ENCODE measurements at regions not wholly inside any gene's neighbourhood (a gene's known extent, or its start where the extent isn't known, plus 50 kb on each side); places are given as distances from the start of the nearest gene placed in this dataset.

DNA sequence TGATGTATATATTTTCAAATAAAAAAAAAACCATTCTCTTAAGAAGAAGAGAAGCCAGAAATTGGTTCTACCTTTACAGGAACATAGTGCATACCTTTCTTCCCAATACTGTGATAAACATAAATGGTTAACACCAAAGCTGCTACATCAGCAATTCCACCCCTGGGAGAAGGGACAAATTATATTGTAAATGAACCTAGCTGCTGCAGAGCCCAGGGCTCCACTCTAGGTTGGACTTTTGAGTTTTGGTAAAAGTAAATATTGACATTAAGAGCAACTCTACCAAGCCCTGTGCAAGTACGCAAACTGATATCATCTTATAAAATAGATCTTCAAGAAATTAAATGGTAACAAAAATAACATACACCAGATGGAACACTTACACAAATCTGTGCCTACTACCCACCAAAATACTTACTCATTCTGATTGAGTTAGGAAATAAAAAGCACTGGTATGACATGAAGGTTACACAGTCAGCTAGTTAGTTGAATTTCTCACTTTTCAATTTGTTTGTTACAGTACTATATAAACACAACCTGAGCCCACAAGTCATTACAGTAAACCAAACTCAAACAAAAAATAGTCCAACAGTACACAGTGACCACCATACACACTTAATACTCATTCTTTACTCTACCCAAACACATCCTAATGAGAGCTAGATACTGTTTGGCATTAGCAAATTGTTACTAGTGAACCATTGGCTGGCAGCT is 223.3 kb upstream of the HEY2 start:
- H3K4me3 ChIP-seq (ENCODE audit: low read length): no peak overlapping the region
- DNase-seq (ENCODE audit: low read depth, low spot score): no peak

DNA sequence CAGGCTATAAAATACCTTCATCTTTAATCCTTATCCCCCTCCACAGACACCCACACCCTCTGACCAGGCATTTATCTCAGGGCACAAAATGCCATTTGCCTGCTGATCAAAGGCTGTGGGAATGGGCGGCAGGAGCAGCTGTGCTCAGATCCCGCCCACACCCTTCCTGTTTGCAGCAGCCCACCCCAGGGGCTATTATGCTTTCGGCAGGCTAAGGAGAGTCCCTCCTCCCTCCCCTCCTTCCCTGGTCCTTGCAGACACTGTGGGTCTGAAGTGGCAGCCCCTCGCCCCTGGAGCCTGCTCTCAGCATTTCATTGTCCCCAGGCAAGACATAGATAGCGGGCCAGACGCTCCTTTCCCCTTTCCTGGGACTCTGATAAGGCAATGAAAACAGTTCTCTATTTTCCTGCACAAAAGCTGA is 220.8 kb upstream of the HEY2 start:
- no peak for DNase-seq (ENCODE audit: low read depth, low spot score)
- no peak overlapping the region for H3K4me3 ChIP-seq (ENCODE audit: low read length)

DNA sequence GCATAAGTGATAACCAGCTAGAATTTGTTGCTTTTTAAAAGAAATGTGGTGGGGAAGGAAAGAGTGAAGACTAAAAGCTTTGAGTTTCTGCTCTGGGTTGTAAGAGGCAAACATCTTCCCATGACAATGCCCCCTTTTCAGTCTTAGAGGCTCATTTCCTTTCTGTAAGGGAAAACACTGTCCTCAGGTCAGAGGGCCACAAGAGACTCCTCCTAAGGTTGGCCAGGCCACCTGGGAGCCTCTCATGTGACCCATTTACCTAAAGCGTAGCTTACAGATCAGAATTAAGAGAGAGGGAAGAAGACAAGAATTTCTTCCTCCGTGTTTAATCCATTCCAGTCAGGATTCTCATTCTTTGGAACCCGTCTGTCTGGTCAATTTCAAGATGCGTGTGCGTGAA is 220.4 kb upstream of the HEY2 start:
- no peak for DNase-seq (ENCODE audit: low read depth, low spot score)
- no peak overlapping the region for H3K4me3 ChIP-seq (ENCODE audit: low read length)

DNA sequence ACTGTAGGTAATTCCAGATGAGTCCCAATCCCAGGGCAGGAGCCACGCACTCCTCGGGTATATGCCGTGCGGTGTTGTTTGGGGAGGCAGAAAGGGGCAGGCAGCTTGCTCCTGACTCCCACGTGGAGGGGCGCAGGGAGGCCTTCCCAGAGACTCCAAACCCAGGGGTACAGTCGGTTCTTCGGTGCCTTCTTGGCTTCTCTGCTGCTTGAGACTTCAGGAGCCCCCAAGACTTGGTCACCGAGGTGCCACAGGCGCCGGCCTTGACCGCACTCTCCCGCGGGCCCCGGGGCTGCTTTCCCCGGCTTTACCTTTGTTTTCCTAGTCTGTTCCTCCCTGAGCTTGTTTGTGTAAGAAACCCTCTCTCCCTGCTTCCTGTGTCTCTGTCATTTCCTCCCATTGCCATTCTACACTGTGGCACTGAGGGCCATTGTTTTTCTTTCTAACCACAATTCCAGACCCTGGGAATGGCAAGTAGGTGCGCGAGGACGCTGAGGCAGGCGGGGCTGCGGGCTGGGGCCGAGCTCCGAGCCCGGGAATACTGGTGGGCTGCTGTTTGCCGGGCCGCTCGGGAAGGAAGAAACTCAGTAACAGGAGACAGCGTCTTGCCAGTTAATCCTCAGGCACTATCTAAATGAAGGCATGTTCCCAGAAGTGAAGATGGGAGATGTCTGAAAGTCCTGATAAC is 215.6 kb upstream of the HEY2 start:
- no peak overlapping the region for H3K4me3 ChIP-seq (ENCODE audit: low read length)
- no peak for DNase-seq (ENCODE audit: low read depth, low spot score)

DNA sequence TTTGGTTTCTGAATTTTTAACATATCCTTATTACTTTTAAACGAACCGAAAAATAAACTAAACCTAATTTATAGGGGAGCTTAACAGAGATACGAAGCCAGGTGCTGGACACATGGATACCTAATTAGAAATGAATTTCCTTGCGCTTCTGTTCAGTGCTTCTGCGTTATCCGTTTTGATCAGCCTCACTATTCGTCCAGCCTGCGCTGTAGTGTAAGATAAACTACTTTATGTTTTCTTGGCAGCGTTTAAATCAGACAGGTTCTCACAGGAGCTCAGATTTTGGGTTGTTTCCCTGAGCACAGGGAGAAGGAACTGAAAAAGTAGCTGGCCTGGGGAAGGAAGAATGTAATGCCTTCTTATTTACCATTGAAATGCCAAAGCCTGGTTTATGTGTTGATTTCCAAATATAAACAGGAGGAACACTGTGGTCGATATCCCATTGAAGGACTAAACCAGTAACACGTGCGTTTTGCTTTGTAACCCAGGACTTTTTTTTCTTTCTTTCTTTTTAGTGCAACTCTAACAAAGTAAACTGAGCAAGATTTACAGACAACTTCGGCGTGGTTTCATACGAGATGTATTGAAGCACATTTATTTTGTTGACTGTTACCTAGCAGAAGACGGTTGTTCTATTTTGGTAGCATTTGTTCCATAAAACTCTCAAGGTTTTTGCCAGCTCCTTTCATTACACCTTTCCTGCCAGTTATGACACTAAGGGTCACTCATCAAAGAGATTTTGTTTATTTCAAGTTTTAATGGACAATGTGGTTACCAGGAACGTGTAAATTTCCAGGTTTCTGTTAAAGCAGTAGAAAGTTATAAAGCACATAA is 214.8 kb upstream of the HEY2 start:
- no peak for DNase-seq (ENCODE audit: low read depth, low spot score)
- H3K4me3 ChIP-seq (ENCODE audit: low read length): no peak overlapping the region

DNA sequence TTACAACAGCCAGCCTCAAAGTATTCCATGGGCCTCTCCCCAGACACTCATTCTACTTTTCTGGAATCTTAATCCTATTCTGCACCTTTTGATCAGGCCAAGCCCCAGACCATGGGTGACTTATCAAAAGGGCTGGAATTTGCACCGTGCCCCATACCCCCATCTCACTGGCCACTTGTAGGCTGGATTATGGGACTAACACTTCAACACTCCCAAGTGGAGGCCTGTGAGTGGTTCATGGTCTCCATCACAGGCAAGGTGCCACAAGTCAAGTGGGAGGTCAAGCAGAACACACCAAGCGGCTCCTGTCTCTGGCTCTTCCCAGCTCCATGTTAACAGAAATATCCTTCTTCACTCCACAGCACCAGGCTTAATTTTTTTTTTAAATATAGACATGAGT is 212.3 kb upstream of the HEY2 start:
- no peak overlapping the region for H3K4me3 ChIP-seq (ENCODE audit: low read length)
- DNase-seq (ENCODE audit: low read depth, low spot score): no peak

DNA sequence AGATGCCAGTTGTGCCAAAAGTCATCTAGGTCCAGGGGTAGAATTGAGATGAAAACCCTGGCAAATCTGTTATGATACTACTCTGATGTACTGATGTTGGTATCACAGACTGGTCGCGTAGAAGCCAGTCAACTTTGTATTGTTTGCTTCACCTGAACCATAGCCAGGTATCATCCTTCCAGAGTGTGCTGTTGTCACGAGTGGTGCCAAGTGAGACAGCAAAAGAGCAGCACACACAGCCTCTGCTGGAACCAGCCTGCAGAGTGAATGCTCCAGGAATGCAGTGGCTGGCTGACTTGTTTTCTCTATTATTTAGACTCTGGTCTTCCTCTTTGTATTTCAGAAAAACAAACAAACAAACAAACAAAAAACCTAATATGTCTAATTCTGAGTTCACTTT is 209.5 kb upstream of the HEY2 start:
- no peak for DNase-seq (ENCODE audit: low read depth, low spot score)
- no peak overlapping the region for H3K4me3 ChIP-seq (ENCODE audit: low read length)

DNA sequence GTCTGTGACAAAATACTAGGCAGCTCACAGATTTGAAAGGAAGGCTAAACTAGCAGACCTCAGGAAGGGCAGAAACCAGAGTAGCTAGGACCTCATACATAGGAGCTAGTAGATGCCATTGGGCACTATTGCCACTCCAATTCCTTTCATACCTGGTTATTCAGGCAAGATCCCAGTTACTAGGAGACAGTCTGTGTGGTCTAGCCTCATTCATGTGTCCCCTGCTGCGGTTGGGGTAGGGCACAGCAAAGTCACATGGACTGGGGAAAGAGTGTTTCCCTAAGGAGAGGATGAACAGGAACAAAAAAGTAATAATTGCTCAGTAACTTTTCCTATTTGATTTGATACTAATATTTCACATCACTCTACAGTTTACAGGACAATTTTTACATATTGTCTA is 204.6 kb upstream of the HEY2 start:
- DNase-seq (ENCODE audit: low read depth, low spot score): no peak
- H3K4me3 ChIP-seq (ENCODE audit: low read length): no peak overlapping the region

DNA sequence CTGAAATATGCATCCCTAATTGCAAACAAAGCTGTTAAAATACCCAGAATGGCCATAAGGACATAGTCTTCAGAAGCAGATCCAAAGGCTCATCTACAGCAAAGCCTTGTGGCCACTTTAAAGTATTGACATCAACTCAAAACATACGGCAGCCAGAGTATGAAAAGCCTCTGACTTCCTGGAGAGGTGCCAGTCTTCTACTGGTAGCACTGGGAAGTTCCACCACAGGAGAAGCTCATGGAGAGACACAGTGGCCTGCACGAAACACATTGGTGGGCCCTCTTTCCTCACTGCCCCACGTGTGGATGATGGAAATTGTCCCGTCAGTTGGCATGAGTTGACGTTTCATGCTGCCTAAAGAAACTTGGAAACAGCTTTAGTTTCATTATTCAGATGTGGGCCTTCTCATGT is 202.6 kb upstream of the HEY2 start:
- no peak overlapping the region for H3K4me3 ChIP-seq (ENCODE audit: low read length)
- peak; percentile 1 for DNase-seq (ENCODE audit: low read depth, low spot score)

DNA sequence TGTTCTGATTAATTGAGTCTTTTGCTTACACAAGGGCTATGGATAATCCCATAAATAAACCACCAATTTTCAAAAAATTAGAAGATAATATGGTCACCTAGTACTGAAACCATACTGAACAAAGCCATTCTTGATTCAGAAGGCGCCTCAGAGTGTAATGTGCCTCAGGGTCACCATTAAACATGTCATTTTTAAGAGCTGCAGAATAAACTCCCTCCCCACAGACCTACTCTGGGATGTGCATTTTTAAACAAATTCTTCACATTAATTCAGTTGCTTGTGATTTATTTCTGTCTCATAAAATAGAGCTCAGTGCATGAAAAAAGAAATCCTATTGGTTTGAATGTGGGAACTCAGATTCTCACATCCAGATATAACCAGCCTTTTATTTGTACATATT is 202.1 kb upstream of the HEY2 start:
- no peak overlapping the region for H3K4me3 ChIP-seq (ENCODE audit: low read length)
- DNase-seq (ENCODE audit: low read depth, low spot score): no peak

DNA sequence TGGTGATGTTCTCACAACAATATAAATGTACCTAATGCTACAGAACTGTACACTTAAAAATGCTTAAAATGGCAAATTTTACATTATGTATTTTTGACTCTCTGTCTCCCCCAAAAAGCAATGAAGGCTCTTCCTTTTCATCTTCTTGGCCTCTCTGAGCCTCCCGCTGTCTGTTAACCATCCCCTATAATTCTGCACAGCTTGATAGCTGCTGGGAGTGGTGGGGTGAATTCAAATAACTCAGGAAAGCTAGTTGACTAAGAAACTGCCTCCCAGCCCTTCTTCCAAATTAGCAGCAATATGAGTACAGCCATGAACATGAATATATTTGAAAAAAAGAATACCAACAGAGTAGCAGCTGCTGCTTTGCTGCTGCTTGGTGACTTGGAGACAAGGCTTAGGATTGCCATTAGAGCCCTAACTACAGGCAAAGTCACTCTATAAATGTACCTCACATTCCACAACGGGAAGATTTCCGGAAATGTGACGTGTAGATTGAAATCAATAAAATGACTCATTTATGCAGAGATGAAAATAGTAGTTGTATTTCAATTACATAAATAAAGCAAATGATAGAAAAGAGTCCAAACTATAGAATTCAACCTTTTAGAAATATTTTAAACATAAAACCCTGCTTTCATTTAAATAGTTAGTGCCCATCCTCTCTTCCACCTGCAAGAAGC is 200.1 kb upstream of the HEY2 start:
- no peak for DNase-seq (ENCODE audit: low read depth, low spot score)
- H3K4me3 ChIP-seq (ENCODE audit: low read length): no peak overlapping the region

DNA sequence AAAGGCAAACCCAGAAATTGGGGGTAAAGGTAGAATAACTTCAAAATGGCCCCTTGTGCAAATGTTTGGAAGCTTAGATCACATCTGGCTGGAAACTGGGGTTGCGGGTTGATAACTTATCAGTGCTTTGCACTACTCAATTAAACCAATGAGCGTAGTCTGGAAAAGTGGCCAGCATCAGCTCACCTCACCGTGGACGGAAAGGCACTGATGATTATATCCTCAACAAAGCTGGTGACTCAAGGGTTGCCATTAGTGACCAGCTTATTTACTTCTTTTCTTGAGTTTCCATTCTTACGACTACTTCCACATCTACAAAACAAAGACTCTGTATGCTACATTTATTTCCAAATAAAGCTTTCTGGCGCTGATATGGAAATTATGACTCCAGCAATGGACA is 198.5 kb upstream of the HEY2 start:
- H3K4me3 ChIP-seq (ENCODE audit: low read length): no peak overlapping the region
- DNase-seq (ENCODE audit: low read depth, low spot score): no peak

DNA sequence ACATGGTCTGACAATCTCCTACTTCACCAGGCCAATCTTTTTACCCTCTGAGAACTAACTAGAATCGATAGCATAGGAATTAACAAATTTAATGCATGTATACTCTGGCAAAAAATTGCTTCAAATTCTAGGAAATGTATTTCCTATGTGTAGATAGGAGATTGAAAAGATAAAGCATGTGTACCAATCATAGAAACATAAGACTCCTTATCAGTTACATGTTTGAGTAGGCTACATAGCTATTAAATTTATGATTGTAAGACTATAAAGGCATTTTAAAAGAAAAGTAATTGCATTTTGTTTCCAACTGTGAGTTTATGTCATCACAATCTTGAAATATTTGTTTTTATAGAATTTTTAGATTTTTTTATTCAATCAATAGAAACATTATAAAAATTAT is 196.6 kb upstream of the HEY2 start:
- DNase-seq (ENCODE audit: low read depth, low spot score): no peak
- no peak overlapping the region for H3K4me3 ChIP-seq (ENCODE audit: low read length)

DNA sequence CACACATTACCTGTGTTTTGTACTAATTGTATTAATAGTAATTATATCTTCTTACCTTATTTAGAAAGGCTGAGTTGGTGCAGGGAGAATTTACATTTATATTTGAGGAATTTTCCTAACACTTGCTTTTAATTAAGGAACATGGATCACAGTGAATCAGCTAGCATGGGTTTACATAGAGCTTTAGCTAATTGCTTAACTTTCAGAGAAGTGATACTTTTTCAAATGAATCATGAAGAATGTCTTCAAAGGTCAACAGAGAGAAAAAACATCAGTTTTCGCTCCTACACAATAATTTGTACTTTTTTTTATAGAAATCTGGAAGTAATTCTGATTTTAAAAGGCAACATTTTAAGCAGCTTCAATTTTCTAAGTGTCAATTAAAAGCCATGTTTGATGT is 195.0 kb upstream of the HEY2 start:
- H3K4me3 ChIP-seq (ENCODE audit: low read length): no peak overlapping the region
- DNase-seq (ENCODE audit: low read depth, low spot score): no peak

DNA sequence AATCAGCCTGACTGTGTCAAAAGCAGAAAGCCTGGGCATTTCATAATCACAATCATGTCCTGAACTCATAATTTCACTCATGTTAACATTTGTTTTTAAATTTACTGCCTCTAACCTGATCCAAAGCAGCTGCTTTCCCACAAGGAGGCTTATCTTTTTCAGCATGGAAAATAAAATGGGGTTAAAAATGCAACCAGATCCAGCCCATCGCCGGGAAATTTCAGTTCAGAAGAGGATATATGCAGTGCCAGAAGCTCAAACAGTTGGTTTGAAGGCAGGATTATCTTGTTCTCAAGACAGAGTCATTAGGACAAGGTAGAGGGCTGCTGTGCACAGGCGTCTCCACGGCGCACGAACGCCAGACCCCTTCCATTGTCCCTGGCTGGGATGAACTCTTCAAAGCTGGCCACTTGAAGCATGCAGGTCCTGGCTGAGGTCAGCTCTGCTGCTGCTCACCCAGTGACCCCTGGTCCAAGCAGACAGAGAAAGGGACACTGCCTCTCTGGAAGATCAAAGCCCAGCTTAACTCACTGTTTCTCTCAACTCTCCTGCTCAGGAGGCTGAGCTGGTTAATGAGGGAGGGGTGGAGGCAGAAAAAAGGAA is 191.1 kb upstream of the HEY2 start:
- H3K4me3 ChIP-seq (ENCODE audit: low read length): no peak overlapping the region
- no peak for DNase-seq (ENCODE audit: low read depth, low spot score)

DNA sequence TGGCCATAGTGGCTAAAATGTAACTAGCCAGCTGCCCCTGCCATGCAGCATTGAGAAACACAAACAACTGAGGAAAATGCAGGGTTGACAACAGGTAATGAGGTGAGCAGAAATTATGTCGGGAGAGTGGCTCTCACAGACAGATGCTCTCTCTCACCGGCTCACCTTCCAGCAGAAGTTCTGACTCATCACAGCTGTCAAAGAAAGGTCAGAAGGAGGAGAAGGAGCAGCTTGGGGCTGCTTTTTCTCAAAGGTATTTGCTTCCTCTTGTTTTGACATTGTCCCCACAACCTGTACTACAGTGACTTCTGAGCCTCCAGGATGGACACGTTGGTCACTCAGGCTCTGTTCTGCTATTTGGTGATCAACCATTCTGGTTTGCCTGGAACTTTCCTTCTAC is 190.5 kb upstream of the HEY2 start:
- H3K4me3 ChIP-seq (ENCODE audit: low read length): no peak overlapping the region

DNA sequence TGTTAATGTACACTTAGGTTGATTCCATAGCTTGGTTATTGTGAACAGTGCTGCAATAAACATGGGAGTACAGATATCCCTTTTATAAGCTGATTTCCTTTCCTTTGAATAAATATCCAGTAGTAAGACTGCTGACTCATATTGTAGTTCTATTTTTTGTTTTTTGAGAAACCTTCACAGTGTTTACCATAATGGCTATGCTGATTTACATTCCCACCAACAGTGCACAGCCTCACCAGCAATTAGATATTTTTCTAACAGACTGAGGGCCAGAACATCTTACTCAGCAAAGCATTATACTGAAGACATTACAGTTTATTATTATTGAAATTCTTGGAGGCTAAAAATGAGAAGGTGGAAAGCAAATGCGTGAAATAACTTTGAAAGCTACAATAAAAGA is 187.3 kb upstream of the HEY2 start:
- no peak for DNase-seq (ENCODE audit: low read depth, low spot score)
- no peak overlapping the region for H3K4me3 ChIP-seq (ENCODE audit: low read length)

More for the DNA sequence above, 190.5 kb upstream of the HEY2 start:
- no peak for DNase-seq (ENCODE audit: low read depth, low spot score)

DNA sequence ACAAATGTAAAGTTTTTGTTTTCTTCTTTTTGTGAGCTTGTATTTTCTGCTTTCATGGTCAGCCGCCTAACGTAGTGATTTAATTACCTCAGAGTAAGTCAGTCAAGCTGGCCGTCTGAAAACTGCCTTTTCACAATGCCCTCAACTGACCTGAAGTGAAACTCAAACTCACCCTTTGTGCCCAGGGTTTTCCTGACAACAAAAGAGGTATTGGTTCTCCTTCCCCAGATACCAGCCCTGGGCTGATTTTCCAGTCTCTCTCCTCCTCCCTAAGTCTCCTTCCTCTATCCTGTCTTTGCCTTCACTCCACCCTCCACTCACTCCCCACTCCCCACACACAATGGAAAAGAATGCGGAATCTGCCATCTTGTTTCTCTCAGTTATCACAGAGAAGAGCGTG is 184.5 kb upstream of the HEY2 start:
- no peak overlapping the region for H3K4me3 ChIP-seq (ENCODE audit: low read length)
- DNase-seq (ENCODE audit: low read depth, low spot score): no peak

DNA sequence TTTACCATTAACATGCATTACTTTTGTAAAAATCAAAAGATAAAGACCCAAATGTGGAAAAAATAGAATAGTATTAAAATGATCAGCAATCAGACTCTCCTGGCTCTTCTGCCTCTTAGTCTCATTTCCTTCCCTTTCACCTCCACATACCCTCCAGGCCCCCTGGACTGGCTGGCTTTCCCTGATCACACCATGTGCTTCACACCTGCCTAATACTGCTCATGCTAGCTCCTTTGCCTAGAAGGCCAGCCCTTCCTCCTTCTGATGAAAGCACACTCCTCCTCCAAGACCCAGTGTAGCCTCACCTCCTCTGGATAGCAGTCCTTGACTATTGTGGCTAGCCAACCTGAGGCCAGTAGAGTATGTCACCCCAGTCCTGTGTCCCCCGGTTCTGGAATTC is 182.0 kb upstream of the HEY2 start:
- no peak overlapping the region for H3K4me3 ChIP-seq (ENCODE audit: low read length)
- DNase-seq (ENCODE audit: low read depth, low spot score): no peak

Measured in Jurkat, Clone E6-1 (cell line).